Activated naive CD8-positive, alpha-beta T cell (primary cell): ENCODE measurements at regions not wholly inside any gene's neighbourhood (a gene's known extent, or its start where the extent isn't known, plus 50 kb on each side); places are given as distances from the start of the nearest gene placed in this dataset.
"Not testable (repeated sequence)": the region's sequence is repeated elsewhere in the genome, so short reads cannot be mapped to it uniquely, and the experiment has no call there.

Source experiments
- H3K27ac Mint-ChIP-seq: one replicate; pipeline ENCODE4 v1.8.0; 2021; ENCODE audit warnings: mixed read lengths
- H3K27me3 Mint-ChIP-seq: one replicate; pipeline ENCODE4 v1.8.0; 2021; ENCODE audit warnings: mixed read lengths
- H3K36me3 Mint-ChIP-seq: one replicate; pipeline ENCODE4 v1.8.0; 2021; ENCODE audit warnings: mixed read lengths
- H3K4me1 Mint-ChIP-seq: one replicate; pipeline ENCODE4 v1.8.0; 2021; ENCODE audit warnings: low read depth, mixed read lengths
- H3K4me3 Mint-ChIP-seq: one replicate; pipeline ENCODE4 v1.8.0; 2021; ENCODE audit warnings: mild to moderate bottlenecking, mixed read lengths
- H3K9me3 Mint-ChIP-seq: one replicate; pipeline ENCODE4 v1.8.0; 2021; ENCODE audit warnings: low read depth, mixed read lengths

DNA sequence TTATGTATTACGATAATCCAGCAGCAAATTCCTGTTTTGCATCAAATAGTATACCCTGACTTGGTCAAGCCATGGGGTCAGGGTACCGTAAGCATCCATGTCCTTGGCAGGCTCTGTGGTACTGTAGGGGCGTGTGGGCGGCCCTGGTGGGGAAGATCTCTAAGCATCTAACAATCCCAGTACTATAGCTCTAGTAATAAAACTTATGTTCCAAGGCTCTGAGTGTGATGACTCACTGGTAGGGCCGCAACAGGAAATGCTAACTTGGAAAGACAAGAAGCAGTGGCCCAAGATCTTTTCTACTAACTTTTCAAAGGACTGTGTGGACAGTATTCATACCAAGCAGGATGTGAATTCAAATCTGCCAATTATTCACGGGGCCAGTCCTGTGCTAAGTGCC, 63.8 kb downstream of the CLEC18A start:
- not testable (repeated sequence) for H3K4me1 Mint-ChIP-seq, H3K36me3 Mint-ChIP-seq, H3K27ac Mint-ChIP-seq, H3K9me3 Mint-ChIP-seq, H3K4me3 Mint-ChIP-seq, H3K27me3 Mint-ChIP-seq

DNA sequence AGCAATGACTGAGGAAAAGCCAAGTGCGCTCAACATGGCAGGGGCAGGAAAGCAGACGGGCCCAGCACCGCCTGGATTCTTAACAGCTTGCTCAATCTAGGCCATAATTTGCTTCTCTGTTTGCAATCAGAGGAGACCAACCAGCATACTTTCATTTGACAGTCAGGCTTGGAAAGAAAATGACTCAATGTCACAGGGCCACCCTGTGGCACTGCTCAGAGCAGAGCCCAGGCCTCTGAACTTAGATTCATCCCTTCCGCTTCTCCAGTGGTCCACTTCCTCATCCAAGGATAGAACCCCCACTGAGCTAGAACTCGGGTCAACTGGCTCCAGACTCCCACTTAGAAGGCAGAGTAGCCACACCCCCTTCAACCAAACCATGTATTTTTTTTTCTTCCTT, 65.6 kb downstream of the CLEC18A start:
- H3K36me3 Mint-ChIP-seq = peaks cover 12% of the 10 kb centered on the region
- H3K27me3 Mint-ChIP-seq, H3K4me3 Mint-ChIP-seq, H3K9me3 Mint-ChIP-seq, H3K4me1 Mint-ChIP-seq, H3K27ac Mint-ChIP-seq: not testable (repeated sequence)

DNA sequence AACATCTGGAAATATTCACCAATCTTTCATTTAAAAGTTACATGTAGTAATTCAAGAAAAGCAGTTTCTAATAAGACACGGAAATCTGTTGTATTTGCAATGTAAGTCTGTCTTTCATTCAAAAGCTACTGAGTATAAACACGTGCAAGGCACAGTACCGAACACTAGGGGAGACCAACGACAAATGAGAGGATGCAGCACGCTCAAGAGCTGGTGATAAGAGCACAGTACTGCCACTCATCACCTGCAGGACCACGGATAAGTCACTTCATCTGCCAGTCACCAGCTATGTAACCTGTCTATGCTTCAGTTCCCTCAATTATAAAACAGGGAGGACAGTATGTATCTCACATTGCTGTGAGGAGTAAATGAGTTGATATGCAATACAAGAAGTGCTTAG, 67.1 kb downstream of the CLEC18A start:
- H3K9me3 Mint-ChIP-seq = no peaks in the 10 kb centered on the region
- peaks cover 9% of the 10 kb centered on the region for H3K4me1 Mint-ChIP-seq
- H3K4me3 Mint-ChIP-seq = no peak overlapping the region
- H3K27ac Mint-ChIP-seq = no peak overlapping the region
- H3K27me3 Mint-ChIP-seq = no peaks in the 10 kb centered on the region
- H3K36me3 Mint-ChIP-seq = peaks cover 8% of the 10 kb centered on the region

- H3K27ac Mint-ChIP-seq, H3K9me3 Mint-ChIP-seq, H3K36me3 Mint-ChIP-seq, H3K27me3 Mint-ChIP-seq, H3K4me3 Mint-ChIP-seq: not testable (repeated sequence)
- H3K4me1 Mint-ChIP-seq = peaks cover 25% of the 10 kb centered on the region
Observed at GRCh38 chr16:70023207-70023606, 72.1 kb downstream of the CLEC18A start.

- H3K4me1 Mint-ChIP-seq = peaks cover 19% of the 10 kb centered on the region
- H3K9me3 Mint-ChIP-seq, H3K4me3 Mint-ChIP-seq, H3K27ac Mint-ChIP-seq, H3K36me3 Mint-ChIP-seq, H3K27me3 Mint-ChIP-seq: not testable (repeated sequence)
Observed at GRCh38 chr16:70023956-70024355, 72.8 kb downstream of the CLEC18A start.

DNA sequence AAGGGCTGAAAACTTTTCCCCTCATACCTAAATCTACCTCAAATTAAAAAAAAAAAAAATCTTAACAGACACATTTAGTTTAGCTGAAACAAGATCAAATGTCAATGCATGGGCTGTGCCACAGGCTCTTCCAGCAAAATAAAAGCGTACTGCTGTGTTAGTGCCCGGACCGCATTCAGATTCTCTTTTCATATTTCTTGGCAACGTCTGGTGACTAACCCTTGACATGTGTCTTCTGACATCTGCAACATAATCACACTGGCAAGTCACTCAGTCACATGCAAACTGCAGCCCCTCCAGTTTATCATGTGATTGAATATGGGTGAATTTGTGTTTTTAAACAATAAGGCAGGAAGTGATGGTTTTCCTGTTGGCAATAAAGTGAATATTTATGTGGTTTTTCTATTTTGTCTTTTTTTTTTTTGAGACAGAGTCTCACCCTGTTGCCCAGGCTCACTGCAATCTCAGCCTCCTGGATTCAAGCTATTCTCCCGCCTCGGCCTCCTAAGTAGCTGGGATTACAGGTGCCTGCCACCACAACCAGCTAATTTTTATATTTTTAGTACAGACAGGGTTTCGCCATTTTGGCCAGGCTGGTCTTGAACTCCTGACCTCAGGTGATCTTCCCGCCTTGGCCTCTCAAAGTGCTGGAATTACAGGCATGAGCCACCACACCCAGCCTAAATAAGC, 75.2 kb downstream of the CLEC18A start:
- peak overlapping the region; percentile 56 for H3K4me3 Mint-ChIP-seq

DNA sequence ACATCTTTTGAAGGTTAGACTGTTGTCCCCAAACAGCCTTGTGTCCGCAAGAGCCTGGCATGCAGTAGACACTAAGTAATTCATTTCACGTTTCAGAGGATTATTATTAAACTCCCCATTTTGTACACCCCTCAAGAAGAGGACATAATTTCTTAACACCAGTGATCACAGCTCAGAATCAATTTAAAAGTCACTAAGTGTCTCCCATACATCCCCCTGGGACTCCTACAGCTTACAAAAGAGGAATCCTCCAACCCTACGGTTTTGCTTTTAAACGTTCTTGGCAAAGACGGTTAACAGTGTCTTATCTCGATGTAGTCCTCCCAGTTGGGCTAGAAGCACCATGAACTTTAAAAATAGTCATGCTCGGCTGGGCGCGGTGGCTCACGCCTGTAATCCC, 81.2 kb upstream of the PDPR start:
- not testable (repeated sequence) for H3K36me3 Mint-ChIP-seq, H3K27me3 Mint-ChIP-seq, H3K9me3 Mint-ChIP-seq, H3K4me3 Mint-ChIP-seq, H3K27ac Mint-ChIP-seq, H3K4me1 Mint-ChIP-seq

More for the DNA sequence above, 75.2 kb downstream of the CLEC18A start:
- not testable (repeated sequence) for H3K27me3 Mint-ChIP-seq, H3K36me3 Mint-ChIP-seq, H3K9me3 Mint-ChIP-seq
- Mint-ChIP-seq H3K4me1 (peaks cover 21% of the 10 kb centered on the region), H3K27ac (peak overlapping the region; percentile 83)

- not testable (repeated sequence) for H3K4me3 Mint-ChIP-seq, H3K4me1 Mint-ChIP-seq, H3K27ac Mint-ChIP-seq, H3K27me3 Mint-ChIP-seq, H3K36me3 Mint-ChIP-seq, H3K9me3 Mint-ChIP-seq
Observed at GRCh38 chr16:70037913-70038312, 76.2 kb upstream of the PDPR start.

GRCh38 chr16:70040554-70040953, 73.6 kb upstream of the PDPR start:
- H3K4me1 Mint-ChIP-seq = not testable (repeated sequence)

DNA sequence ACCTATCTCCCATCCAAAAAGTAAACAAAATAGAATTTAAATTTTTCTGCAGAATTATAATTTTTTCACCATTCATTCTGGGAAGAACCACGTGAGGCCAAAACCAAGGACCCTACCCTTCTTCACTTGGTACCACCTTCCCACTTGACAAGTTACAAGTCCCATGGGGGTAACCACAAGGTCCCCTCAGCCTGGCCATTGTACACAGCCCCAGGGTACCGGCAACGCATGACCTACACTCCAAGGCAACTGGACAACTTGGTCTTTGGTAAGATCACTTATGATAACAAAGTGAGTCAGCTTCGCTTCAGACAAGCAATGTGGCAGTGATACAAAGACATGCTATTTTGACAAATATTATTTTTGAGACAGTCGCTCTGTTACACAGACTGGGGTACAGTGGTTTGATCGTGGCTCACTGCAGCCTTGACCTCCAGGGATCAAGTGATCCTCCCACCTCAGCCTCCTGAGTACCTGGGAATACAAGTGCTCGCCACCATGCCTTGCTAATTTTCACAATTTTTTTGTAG, 70.5 kb upstream of the PDPR start:
- not testable (repeated sequence) for H3K4me3 Mint-ChIP-seq, H3K27ac Mint-ChIP-seq, H3K9me3 Mint-ChIP-seq, H3K4me1 Mint-ChIP-seq, H3K36me3 Mint-ChIP-seq, H3K27me3 Mint-ChIP-seq

More at GRCh38 chr16:70040554-70040953, 73.6 kb upstream of the PDPR start:
- H3K27ac Mint-ChIP-seq, H3K36me3 Mint-ChIP-seq, H3K27me3 Mint-ChIP-seq, H3K4me3 Mint-ChIP-seq, H3K9me3 Mint-ChIP-seq: not testable (repeated sequence)

DNA sequence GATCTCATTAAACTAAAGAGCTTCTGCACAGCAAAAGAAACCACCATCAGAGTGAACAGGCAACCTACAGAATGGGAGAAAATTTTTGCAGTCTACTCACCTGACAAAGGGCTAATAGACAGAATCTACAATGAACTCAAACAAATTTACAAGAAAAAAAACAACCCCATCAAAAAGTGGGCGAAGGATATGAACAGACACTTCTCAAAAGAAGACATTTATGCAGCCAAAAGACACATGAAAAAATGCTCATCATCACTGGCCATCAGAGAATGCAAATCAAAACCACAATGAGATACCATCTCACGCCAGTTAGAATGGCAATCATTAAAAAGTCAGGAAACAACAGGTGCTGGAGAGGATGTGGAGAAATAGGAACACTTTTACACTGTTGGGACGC, 67.6 kb upstream of the PDPR start:
- not testable (repeated sequence) for H3K27me3 Mint-ChIP-seq, H3K9me3 Mint-ChIP-seq, H3K36me3 Mint-ChIP-seq, H3K4me3 Mint-ChIP-seq, H3K4me1 Mint-ChIP-seq, H3K27ac Mint-ChIP-seq

GRCh38 chr16:70048083-70048482, 66.0 kb upstream of the PDPR start:
- not testable (repeated sequence) for H3K9me3 Mint-ChIP-seq, H3K27me3 Mint-ChIP-seq, H3K36me3 Mint-ChIP-seq, H3K4me3 Mint-ChIP-seq, H3K27ac Mint-ChIP-seq, H3K4me1 Mint-ChIP-seq

GRCh38 chr16:70058056-70058455, 56.1 kb upstream of the PDPR start:
- H3K4me3 Mint-ChIP-seq, H3K9me3 Mint-ChIP-seq, H3K27me3 Mint-ChIP-seq, H3K27ac Mint-ChIP-seq, H3K36me3 Mint-ChIP-seq: not testable (repeated sequence)
- peaks cover 14% of the 10 kb centered on the region for H3K4me1 Mint-ChIP-seq

DNA sequence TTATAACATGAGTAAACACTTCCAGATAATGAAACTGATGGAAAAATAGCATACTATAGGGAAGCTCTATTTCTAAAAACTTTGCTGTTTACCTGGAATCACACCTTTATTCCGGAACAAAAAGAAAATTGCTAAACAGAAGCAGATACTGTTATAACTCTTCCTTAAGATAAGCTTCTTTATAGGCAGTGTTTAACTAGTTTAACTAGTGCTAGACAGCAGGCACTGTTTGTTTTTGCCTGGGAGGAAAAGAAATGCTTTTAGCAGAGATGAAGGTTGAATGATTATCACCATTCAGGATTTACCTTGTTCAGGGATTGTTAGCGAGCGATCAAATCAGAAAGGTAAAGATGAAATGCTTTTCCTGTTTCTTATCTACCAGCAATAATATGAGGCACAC, 54.7 kb upstream of the PDPR start:
- peaks cover 20% of the 10 kb centered on the region for H3K4me1 Mint-ChIP-seq
- H3K4me3 Mint-ChIP-seq = not testable (repeated sequence)

GRCh38 chr16:70060521-70061027, 53.6 kb upstream of the PDPR start:
- peaks cover 18% of the 10 kb centered on the region for H3K4me1 Mint-ChIP-seq
- H3K9me3 Mint-ChIP-seq, H3K27ac Mint-ChIP-seq, H3K36me3 Mint-ChIP-seq, H3K4me3 Mint-ChIP-seq, H3K27me3 Mint-ChIP-seq: not testable (repeated sequence)

More for the DNA sequence above, 54.7 kb upstream of the PDPR start:
- not testable (repeated sequence) for H3K27ac Mint-ChIP-seq, H3K36me3 Mint-ChIP-seq, H3K27me3 Mint-ChIP-seq, H3K9me3 Mint-ChIP-seq

- not testable (repeated sequence) for H3K27me3 Mint-ChIP-seq, H3K4me3 Mint-ChIP-seq, H3K36me3 Mint-ChIP-seq, H3K27ac Mint-ChIP-seq, H3K9me3 Mint-ChIP-seq
- peaks cover 18% of the 10 kb centered on the region for H3K4me1 Mint-ChIP-seq
Observed at GRCh38 chr16:70061671-70062218, 52.4 kb upstream of the PDPR start.
